Cardiac septum (tissue), 1 donor: ENCODE measurements at regions not wholly inside any gene's neighbourhood (a gene's known extent, or its start where the extent isn't known, plus 50 kb on each side); places are given as distances from the start of the nearest gene placed in this dataset.
A peak's percentile ranks its signal among the peaks of the same experiment; 100 is the strongest.
"Not testable (repeated sequence)": the region's sequence is repeated elsewhere in the genome, so short reads cannot be mapped to it uniquely, and the experiment has no call there.

Experiments used
- DNase-seq: peaks from one replicate; pipeline ENCODE4 v3.0.0-alpha.2; 2020; ENCODE audit warnings: low spot score
- intact Hi-C: fragments of 100-400 bp; cut with DNase I; formaldehyde crosslinking; loops from one replicate; pipeline ENCODE4 v1.14.0; 2022
- donor health status: DM: no; HTN: no; CAD: no.

DNA sequence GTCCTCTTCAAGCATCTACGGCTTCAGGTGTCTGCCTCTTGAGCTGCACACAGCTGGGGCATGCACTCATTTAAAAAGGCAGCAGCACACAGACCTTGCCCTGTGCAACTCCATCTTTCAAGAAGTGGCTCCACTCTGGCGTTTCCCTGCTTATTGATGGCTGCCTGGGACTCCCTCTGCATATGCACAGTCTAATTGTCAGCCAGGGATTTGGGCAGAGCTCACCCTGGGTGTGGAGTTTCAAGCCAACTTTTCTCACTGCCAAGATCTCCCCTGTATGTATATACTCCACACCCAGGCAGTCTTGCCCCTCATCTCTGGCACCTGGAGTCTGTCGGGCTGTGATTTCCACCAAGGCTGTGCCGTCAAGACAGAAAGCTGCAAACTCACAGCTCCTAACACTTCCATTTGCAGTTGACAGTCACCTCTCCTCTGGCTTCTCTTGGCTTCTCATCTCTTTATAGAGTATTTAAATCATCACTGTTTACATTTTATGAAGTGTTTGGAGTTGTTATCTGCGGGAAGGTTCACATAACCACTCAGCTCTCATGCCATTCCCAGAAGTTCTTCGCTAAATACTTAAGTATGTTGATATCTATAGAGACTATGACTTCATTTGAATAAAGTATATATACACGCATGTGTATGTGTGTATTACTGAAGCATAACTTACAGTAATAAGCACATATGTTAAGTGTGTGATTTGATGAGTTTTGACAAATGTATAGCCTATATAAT, 130.5 kb upstream of the ZNF469 start:
- intact Hi-C loops, DNase-seq: not testable (repeated sequence)

GRCh38 chr16:88258141-88258540, 124.6 kb upstream of the ZNF469 start:
- intact Hi-C loops, result not testable (repeated sequence)

DNA sequence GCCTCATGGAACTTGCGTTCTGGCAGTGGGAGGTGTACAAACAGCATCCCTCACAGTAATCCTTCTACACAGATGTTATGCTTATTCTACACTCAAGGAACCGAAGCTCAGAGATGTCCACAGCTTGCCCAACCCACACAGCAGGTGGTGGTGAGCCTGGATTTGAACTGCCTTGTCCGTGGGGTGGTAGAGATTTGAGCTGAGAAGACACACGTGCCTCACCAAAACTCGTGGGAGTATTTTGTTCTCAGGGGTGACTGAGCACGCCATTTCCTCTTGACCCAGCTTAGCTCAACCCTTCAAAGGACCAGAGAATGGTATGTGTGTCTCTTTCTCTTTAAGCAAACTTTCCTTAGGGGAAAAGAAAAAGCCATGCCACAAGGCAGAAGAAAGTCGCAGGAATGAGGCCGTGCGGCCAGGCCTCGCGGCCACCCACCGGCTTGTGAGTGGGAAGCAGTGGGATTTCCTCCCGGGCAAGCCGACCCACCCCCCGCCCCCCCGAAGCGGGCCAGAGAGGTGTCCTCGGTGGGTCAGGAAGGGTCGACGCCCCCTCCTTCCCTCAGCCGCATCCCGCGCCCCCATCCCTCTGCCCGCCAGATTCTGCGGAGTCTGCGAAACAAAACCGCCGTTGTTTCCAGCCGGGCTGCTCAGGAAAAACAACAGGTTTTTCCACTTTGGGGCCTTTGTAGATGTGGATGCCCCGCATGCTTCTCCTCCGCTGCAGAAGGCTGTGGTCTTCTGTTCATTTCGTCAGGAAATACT, 123.8 kb upstream of the ZNF469 start:
- peak; percentile 51 for DNase-seq
- intact Hi-C loops, result not testable (repeated sequence)

More at GRCh38 chr16:88258141-88258540, 124.6 kb upstream of the ZNF469 start:
- DNase-seq, result not testable (repeated sequence)

GRCh38 chr16:88259538-88259937, 123.2 kb upstream of the ZNF469 start:
- DNase-seq, intact Hi-C loops: not testable (repeated sequence)

- DNase-seq, intact Hi-C loops: not testable (repeated sequence)
Measured at GRCh38 chr16:88260146-88260545, 122.6 kb upstream of the ZNF469 start.

- DNase-seq, intact Hi-C loops: not testable (repeated sequence)
Measured at GRCh38 chr16:88260881-88261665, 121.7 kb upstream of the ZNF469 start.

DNA sequence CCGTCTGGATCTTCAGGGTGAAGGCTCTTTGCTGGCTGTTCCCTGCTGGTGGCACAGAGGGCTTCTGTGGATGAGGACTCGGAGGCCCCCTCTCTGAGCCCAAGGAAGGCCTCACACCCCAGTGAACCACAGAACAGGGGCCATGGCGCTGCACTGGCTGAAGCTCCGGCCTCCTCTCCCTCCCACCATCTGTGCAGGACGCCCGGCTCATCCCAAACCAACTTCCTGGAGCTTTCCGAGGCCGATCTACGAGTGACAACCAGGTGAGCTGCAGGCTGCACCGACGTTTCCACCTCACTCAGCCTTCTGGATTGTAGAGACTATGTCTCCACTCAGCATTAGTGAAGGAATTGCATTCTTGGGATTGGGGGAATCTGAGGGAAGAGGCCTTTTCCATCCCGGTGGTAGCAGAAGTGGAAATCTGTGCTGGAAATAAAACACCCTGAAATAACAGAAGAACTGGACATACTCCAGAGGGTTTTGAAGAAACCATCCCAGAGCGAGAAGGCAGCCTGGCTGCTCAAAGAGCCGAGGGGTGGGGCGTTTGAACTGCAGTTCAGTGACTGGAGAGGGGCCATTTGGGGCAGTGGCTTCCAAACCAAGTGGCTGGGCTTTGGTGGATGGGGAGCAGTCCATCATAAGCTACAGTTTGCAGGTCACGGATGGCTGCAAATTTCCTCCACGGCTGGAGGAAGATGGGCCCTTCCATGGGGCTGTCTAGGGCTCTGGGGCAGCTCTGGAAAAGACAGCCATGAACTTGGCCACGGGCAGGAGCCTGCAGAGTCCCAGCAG, 120.7 kb upstream of the ZNF469 start:
- intact Hi-C loops, DNase-seq: not testable (repeated sequence)

DNA sequence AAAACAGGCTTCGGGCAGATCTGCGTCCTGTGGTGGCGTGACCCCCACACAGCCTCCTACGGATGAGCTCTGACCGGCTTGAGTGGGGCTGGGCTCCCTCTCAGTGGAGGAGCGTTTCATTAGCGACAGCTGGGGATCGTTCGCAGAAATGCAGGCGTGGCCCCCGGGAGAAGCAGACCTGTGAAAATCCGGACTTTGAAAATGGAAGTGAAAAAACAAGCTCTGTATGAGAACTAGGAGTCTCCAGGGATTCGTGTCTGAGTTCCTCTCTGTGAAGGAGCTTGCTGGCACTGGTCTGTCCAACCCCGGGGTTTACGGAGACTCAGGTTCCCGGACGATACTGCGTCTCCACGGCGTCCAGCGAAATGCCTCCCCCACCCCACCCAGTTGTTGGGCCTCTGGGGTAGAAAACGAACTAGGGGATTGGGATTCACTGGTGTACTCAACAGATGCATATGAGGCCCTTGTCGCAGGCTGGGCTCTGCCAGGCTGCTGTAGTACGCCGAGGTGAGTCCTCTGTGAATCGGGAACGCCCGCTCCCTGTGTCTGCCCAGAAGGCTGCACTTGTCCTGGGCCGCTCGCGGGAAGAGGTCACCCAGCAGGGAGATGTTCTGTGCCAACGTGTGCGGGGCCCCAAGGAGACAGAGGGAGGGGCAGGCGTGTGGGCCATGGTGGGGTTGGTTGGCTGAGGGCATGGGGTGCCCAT, 119.7 kb upstream of the ZNF469 start:
- intact Hi-C loops, DNase-seq: not testable (repeated sequence)

DNA sequence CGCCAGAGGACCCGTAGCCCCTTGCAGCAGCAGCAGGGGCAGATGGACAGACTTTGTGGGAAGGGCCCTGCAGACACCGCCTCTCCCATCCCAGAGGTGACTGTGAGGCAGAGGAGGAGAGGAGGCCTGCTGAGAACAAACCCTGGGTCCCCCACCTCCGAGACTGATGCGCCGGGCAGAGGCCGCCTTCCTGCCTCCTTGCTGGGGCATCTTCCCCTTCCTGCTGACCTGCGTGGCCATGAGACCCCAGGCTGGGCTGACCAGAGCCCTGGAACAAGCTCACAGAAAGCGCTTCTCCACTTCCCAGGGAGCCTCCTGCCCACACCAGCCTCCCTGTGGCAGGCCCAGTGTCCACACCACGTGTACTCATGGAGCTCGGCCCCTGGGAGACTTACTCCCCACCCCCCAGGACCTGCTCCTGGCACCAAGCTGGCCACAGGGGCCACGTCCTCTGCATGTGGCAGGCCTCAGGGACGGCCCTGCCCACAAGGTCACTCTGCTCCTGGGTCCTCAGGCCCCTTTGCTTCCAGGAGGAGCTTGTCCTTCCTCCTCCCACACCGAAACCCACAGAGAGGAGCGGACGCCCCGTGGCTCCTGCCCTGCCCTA, 119.0 kb upstream of the ZNF469 start:
- intact Hi-C loops, DNase-seq: not testable (repeated sequence)

DNA sequence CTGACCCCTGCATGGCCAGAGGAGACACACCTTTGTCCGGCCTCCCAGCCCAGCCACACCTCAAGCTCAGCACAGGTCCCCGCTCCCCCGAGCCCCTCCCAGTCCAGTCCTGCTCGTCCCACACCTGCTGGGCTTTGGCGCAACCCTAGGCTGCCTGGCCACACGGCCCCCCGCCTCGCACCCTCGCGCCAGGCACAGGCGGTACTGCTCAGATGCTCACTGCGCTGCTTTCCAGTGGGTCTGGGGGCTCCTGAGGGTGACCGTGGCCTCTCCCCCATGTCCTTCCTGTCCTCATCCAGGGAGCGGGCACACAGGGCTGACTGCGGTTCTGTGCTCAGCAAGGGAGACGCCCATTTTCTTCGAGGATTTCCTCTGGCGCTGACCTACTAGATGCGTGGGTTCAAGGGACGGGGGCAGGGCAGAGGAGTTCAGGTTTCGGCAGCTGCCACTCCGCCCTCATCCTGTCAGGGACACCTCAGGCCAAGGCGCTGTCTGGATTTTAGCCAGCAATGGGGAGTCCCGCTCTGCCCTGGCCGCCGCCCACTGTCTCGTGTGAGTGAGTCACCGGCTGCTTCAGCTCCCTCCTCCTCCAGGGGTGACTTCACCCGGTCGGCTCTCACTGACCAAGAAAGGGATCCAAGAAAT, 118.0 kb upstream of the ZNF469 start:
- intact Hi-C loops, result no loop called here
- DNase-seq, result peak; percentile 96

DNA sequence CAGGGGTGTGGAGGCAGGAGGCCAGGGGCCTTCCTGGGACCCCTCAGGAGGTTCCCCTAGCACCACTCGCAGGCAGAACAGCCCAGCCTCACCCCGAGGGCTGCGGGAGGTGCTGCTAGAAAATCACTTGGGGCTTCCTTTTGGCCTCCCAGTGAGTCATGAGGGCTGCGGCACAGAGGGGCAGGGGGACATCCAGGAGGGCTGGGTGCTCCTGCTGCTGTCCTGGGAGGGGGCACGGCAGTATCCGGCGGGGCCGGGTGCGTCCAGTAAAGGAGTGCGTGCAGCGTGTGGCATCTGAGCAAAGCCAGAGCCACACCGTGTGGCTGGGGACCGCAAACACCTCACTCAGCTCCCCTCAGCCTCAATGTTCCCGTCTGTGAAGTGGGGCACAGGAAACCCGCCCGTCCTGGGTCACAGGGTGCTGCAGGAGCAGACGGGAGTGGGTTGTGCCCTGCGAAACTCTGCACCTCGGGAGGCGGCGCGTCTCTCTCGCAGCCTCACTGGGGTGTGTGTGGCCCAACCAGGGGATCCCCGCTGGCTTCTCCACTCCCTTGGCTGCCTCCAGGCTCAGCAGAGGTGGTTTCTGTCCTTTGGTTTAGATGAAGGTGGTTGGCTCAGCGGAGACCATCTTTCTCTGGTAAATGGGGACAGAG, 117.3 kb upstream of the ZNF469 start:
- DNase-seq, intact Hi-C loops: not testable (repeated sequence)

DNA sequence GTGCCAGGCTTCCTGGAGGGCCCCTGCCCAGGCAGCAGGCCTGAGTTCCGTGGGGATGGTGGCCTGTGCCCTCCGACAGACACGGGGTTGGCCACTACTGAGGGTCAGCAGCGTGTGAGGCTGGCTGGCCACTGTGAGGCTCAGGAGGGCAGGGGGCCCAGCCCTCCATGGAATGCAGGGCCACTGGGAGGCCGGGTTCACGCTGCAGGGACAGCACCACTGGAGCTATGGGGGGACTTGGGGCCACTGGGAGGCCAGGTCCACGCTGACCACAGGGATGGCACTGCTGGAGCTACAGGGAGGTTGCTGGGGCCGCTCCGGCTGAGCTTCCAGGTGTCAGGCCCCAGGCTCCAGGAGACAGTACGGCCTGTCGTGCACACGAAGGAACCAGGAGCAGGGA, 116.7 kb upstream of the ZNF469 start:
- intact Hi-C loops, result not testable (repeated sequence)

DNA sequence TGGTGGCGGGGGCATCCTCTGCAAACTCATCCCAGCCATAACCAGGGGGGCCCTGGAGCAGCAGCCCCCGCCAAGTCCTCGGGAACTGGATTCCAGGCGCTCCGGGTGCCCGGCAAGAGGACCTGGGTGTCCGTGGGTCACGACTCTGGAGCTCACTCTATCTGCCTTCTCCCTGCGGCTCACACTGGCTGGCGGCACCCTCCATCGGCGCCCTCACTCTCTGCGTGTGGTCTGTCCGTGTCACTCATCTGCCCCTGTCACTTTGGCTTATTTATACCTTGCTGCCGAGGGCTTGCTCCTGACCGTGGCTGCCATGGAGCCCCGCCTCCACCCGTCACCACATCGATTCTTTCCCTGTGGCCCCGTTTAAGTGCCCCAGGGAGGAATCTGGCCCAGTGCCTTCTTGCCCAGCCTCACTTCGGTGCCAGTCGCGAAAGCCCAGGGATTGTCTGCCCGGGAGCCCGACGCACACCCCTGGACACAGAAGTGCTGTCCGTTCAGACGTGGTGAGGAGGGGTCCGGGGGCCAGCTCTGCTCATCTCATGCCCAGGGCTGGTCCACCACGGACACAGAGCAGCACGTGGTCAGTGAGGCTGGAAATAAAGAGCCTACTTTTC, 115.7 kb upstream of the ZNF469 start:
- DNase-seq, intact Hi-C loops: not testable (repeated sequence)

More for the DNA sequence above, 116.7 kb upstream of the ZNF469 start:
- not testable (repeated sequence) for DNase-seq

GRCh38 chr16:88268186-88268970, 114.4 kb upstream of the ZNF469 start:
- intact Hi-C loops, DNase-seq: not testable (repeated sequence)

GRCh38 chr16:88270171-88270790, 112.5 kb upstream of the ZNF469 start:
- DNase-seq, intact Hi-C loops: not testable (repeated sequence)
